NB4 (cell line): ENCODE measurements at regions not wholly inside any gene's neighbourhood (a gene's known extent, or its start where the extent isn't known, plus 50 kb on each side); places are given as distances from the start of the nearest gene placed in this dataset.

Source experiments
- MAX ChIP-seq: IDR thresholded peaks from 2 replicates; pipeline ENCODE4 v1.6.1; 2011; ENCODE audit warnings: low read depth, low read length
- POLR2A ChIP-seq: IDR thresholded peaks from 2 replicates; pipeline ENCODE4 v1.6.1; 2011; ENCODE audit warnings: mild to moderate bottlenecking; ENCODE audit not compliant: insufficient read length; ENCODE audit errors: extremely low read depth
- TF ChIP-seq, protein P1 (sequence below): IDR thresholded peaks from one replicate; pipeline ENCODE4 v1.5.1; 2012; ENCODE audit warnings: low read depth, low read length

DNA sequence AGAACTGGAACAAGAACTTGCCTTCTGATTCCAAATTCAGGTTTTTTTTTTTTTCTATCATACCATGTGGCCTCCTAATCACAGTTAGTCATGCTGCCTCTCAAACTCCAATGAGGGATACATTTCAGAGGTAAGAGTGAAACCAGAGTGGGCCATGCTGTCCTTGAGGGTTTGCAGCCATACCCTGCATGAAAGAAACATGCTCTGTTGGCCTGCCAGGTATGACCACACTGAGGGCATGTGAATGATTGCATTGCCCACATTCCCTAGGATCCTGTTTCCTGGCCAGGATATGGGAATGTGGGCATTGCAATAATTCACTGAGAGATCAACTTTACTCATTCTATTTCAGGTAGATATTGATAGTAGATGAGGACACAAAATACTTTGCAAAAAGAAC, 56.4 kb upstream of the DDIT4L start:
- TF ChIP-seq POLR2A = no peak
- TF ChIP-seq MAX = no peak
- TF ChIP-seq, protein P1, sequence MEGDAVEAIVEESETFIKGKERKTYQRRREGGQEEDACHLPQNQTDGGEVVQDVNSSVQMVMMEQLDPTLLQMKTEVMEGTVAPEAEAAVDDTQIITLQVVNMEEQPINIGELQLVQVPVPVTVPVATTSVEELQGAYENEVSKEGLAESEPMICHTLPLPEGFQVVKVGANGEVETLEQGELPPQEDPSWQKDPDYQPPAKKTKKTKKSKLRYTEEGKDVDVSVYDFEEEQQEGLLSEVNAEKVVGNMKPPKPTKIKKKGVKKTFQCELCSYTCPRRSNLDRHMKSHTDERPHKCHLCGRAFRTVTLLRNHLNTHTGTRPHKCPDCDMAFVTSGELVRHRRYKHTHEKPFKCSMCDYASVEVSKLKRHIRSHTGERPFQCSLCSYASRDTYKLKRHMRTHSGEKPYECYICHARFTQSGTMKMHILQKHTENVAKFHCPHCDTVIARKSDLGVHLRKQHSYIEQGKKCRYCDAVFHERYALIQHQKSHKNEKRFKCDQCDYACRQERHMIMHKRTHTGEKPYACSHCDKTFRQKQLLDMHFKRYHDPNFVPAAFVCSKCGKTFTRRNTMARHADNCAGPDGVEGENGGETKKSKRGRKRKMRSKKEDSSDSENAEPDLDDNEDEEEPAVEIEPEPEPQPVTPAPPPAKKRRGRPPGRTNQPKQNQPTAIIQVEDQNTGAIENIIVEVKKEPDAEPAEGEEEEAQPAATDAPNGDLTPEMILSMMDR = no peak
